Right lobe of liver (tissue), 6 donors: ENCODE measurements at regions not wholly inside any gene's neighbourhood (a gene's known extent, or its start where the extent isn't known, plus 50 kb on each side); places are given as distances from the start of the nearest gene placed in this dataset.

Source experiments
- ATAC-seq, 4 donors: fragments of 200-7000 bp; cut with Tn5 transposase; one replicate each; pipeline ENCODE4 v1.9.1; 2020; ENCODE audit warnings: mild to moderate bottlenecking in 4 of 4, moderate library complexity in 4 of 4
- DNase-seq, 3 donors: peaks; one replicate each; pipeline ENCODE4 v3.0.0-alpha.2; 2020
- H3K27ac ChIP-seq, 3 donors: fragments of 200-600 bp; one replicate each; pipeline ENCODE4 v1.8.0; 2022
- H3K27me3 ChIP-seq, 2 donors: fragments of 200-600 bp; one replicate each; pipeline ENCODE4 v1.8.0; 2022
- H3K36me3 ChIP-seq, 4 donors: fragments of 200-600 bp; sonication (generic) in 1 of 4; one replicate each; pipeline versions ENCODE4 v1.5.1 to v1.8.0; 2017 to 2022; ENCODE audit warnings: control low read depth in 1 of 4
- H3K4me1 ChIP-seq, 4 donors: fragments of 200-600 bp; sonication (generic) in 1 of 4; one replicate each; pipeline versions ENCODE4 v1.5.1 to v1.8.0; 2017 to 2022; ENCODE audit warnings: control low read depth in 1 of 4
- H3K4me3 ChIP-seq, 3 donors: fragments of 200-600 bp; one replicate each; pipeline ENCODE4 v1.8.0; 2022
- H3K9me3 ChIP-seq, 4 donors: fragments of 200-600 bp; sonication (generic) in 1 of 4; one replicate each; pipeline versions ENCODE4 v1.5.1 to v1.8.0; 2017 to 2022; ENCODE audit warnings: control low read depth in 1 of 4
- CTCF ChIP-seq, 4 donors: fragments of 200-600 bp in 3 of 4; fragments of 450-650 bp in 1 of 4; IDR thresholded peaks; one replicate each; pipeline versions ENCODE4 v1.5.1 to v1.8.0; 2016 to 2022; ENCODE audit warnings: antibody characterized with exemption in 4 of 4, mild to moderate bottlenecking in 2 of 4
- POLR2A ChIP-seq: fragments of 450-650 bp; IDR thresholded peaks from one replicate; pipeline ENCODE4 v1.6.1; 2017; ENCODE audit warnings: antibody characterized with exemption, mild to moderate bottlenecking
- WGBS: methylation state at CpG from one replicate; pipeline ENCODE4 v1.1.6; 2018; ENCODE audit warnings: low coverage, low lambda C conversion rate; ENCODE audit not compliant: insufficient coverage; ENCODE audit errors: missing lambda C conversion rate; 5-methylcytosine and 5-hydroxymethylcytosine counted together
- intact Hi-C, 2 donors: fragments of 100-400 bp; cut with DNase I; formaldehyde crosslinking; loops; one replicate each; pipeline versions ENCODE4 v1.11.2 to v1.14.1; 2022
- donor health status: DM: no; HTN: yes; CAD: no.
- donor health status: DM: no; HTN: no; CAD: no.
- donor health status: DM: no; HTN: no; CAD: no.
- donor health status: DM: no; HTN: yes; CAD: no.
- donor health status: DM: no; HTN: yes; CAD: no.

- Histone ChIP-seq H3K36me3 (no peaks in the 10 kb centered on the region), H3K27ac (no peak overlapping the region), H3K4me1 (no peaks in the 10 kb centered on the region), H3K9me3 (no peaks in the 10 kb centered on the region), H3K27me3 (no peaks in the 10 kb centered on the region), H3K4me3 (no peak overlapping the region)
- intact Hi-C loops = no loop called here
- WGBS = 78% methylated on average over 4 of the region's 4 CpGs
- DNase-seq = no peak
- TF ChIP-seq POLR2A (no peak), CTCF (IDR thresholded peaks at IDR 0.05) (no peak)
- ATAC-seq = no peak
Measured at GRCh38 chr9:117945286-117945685, 241.1 kb downstream of the TLR4 start.

DNA sequence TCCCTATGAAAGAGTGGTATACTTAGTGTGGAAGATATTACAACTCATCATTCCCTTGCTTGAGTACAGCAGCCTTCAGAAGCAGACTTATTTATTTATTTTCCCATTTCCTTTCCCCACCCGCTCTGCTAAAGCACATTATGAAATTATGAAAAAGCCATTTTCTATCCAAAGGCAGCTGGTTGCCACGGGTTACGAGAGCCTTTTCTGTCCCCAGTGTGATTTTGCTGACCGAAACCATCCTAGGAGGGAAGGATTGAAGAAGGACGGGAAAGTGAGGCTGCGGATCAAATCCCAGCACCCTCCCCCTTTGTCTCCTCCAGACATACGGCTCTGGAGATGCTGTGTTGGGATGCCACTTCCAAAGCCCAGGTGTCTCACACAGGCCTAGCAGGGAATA is 246.9 kb downstream of the TLR4 start:
- Histone ChIP-seq H3K4me1 (no peaks in the 10 kb centered on the region), H3K27ac (no peak overlapping the region), H3K36me3 (no peaks in the 10 kb centered on the region), H3K9me3 (no peaks in the 10 kb centered on the region), H3K4me3 (no peak overlapping the region), H3K27me3 (no peaks in the 10 kb centered on the region)
- 77% methylated on average over 7 of the region's 7 CpGs for WGBS
- ATAC-seq (no peak), DNase-seq (no peak)
- TF ChIP-seq POLR2A (no peak), CTCF (IDR thresholded peaks at IDR 0.05) (no peak)
- intact Hi-C loops = no loop called here

DNA sequence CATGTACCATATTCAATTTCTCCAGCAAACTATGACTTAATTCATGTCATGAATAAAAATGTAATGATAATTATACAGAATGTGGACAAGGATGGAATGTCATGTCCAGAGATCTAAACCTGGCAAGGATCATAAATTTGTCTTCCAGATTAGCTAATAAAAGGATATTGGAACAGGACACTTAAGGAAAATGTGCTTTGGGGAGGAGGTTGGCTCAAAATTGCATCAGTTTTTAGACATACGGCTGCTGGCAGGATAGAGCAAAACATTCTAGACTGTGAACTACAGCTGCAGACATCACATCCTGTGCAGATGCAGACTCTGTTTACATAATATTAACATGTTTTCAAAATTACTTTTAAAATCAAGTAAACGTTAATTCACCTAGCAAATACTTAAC is 248.4 kb downstream of the TLR4 start:
- no peak for DNase-seq
- Histone ChIP-seq H3K4me1 (no peaks in the 10 kb centered on the region), H3K36me3 (no peaks in the 10 kb centered on the region), H3K27me3 (no peaks in the 10 kb centered on the region), H3K9me3 (no peaks in the 10 kb centered on the region), H3K4me3 (no peak overlapping the region), H3K27ac (no peak overlapping the region)
- TF ChIP-seq CTCF (IDR thresholded peaks at IDR 0.05) (no peak), POLR2A (no peak)
- intact Hi-C loops = no loop called here
- no peak for ATAC-seq
- WGBS = 26% methylated on average over 2 of the region's 2 CpGs

- Histone ChIP-seq H3K4me1 (no peaks in the 10 kb centered on the region), H3K27ac (no peak overlapping the region), H3K9me3 (no peaks in the 10 kb centered on the region), H3K4me3 (no peak overlapping the region), H3K36me3 (no peaks in the 10 kb centered on the region), H3K27me3 (no peaks in the 10 kb centered on the region)
- intact Hi-C loops = no loop called here
- 50% methylated on average over 2 of the region's 2 CpGs for WGBS
- TF ChIP-seq POLR2A (no peak), CTCF (IDR thresholded peaks at IDR 0.05) (no peak)
- no peak for DNase-seq
- peak in 2 of 4 donors; percentile 33 to 39 for ATAC-seq
Measured at GRCh38 chr9:117957267-117957666, 253.1 kb downstream of the TLR4 start.

DNA sequence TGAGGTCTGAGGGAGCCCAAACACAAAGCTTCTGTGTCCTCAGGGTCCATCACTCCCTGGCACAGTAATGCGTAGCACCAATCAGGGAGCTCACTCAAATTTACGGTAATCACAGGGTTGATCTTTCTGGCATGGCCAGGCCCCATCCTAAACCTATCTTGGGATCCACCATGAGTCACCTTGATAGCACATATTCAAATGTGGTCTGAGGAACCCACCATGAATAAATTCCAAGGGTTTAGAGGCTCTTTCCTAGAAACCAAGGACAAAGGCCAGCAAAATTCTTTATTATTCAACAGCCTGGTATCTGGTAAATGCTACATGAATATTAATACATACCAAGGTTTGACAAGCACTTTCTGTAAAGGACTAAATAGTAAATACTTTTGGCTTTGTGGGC is 254.5 kb downstream of the TLR4 start:
- 80% methylated on average over 1 of the region's 2 CpGs for WGBS
- no peaks in the 10 kb centered on the region for H3K9me3 ChIP-seq
- no peak for TF ChIP-seq CTCF (IDR thresholded peaks at IDR 0.05)
- no peak for TF ChIP-seq POLR2A
- H3K4me1 ChIP-seq = no peaks in the 10 kb centered on the region
- intact Hi-C loops = no loop called here
- no peak overlapping the region for H3K27ac ChIP-seq
- DNase-seq = no peak
- H3K4me3 ChIP-seq = no peak overlapping the region
- no peaks in the 10 kb centered on the region for H3K36me3 ChIP-seq
- no peak for ATAC-seq
- H3K27me3 ChIP-seq = no peaks in the 10 kb centered on the region
